GM18858 (cell line): ENCODE measurements at regions not wholly inside any gene's neighbourhood (a gene's known extent, or its start where the extent isn't known, plus 50 kb on each side); places are given as distances from the start of the nearest gene placed in this dataset.
A peak's percentile ranks its signal among the peaks of the same experiment; 100 is the strongest.
"Not testable (repeated sequence)": the region's sequence is repeated elsewhere in the genome, so short reads cannot be mapped to it uniquely, and the experiment has no call there.

Experiments used
- ATAC-seq: cut with Tn5 transposase; IDR thresholded peaks from one replicate; pipeline ENCODE4 v1.9.1; 2021; ENCODE audit not compliant: unreplicated experiment

DNA sequence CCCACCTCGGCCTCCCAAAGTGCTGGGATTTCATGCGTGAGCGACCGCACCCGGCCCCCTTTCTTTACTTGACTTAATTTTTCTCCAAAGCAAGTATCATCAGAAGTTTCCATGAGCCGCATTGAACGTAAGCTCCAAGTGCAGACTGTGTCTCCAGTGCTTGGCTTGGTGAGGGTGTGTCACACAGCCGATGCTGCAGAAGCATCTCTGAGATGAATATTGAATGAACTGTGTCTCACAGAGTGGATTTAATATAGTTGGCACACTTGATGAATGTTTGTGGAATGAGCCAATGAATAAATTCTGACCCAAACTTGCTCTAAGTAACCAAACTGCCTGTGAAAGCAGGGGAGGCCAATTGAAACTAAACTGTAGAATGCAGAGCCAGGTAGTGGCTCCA is 159.4 kb upstream of the KBTBD8 start:
- no peak for ATAC-seq

DNA sequence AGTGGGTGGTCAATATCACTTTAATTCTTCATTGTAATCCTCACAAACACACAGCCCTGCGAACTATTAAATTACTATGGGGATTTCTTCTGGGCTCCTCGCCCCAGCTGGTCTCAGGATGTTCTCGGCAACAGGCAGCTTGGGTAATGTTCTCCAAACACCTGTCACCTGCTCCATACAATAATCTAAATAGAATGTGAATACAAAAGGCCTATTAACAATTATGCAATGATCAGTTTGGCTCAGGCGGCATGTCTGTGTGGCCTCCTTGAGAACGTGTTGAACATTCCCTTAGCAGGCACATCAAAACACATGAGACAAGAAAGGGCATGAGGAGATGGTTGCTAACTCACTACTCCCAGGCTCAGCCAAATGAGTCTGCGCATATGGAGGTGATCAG is 158.6 kb upstream of the KBTBD8 start:
- no peak for ATAC-seq

DNA sequence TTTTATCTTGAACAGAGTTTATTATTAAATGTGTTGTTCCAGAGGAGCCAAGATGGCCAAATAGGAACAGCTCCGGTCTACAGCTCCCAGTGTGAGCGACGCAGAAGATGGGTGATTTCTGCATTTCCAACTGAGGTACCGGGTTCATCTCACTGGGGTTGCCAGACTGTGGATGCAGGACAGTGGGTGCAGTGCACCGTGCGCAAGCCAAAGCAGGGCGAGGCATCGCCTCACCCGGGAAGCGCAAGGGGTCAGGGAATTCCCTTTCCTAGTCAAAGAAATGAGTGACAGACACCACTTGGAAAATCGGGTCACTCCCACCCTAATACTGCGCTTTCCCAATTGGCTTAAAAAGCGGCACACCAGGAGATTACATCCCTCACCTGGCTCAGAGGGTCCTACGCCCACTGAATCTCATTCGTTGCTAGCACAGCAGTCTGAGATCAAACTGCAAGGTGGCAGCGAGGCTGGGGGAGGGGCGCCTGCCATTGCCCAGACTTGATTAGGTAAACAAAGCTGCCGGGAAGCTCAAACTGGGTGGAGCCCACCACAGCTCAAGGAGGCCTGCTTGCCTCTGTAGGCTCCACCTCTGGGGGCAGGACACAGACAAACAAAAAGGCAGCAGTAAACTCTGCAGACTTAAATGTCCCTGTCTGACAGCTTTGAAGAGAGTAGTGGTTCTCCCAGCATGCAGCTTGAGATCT is 155.2 kb upstream of the KBTBD8 start:
- ATAC-seq = not testable (repeated sequence)

DNA sequence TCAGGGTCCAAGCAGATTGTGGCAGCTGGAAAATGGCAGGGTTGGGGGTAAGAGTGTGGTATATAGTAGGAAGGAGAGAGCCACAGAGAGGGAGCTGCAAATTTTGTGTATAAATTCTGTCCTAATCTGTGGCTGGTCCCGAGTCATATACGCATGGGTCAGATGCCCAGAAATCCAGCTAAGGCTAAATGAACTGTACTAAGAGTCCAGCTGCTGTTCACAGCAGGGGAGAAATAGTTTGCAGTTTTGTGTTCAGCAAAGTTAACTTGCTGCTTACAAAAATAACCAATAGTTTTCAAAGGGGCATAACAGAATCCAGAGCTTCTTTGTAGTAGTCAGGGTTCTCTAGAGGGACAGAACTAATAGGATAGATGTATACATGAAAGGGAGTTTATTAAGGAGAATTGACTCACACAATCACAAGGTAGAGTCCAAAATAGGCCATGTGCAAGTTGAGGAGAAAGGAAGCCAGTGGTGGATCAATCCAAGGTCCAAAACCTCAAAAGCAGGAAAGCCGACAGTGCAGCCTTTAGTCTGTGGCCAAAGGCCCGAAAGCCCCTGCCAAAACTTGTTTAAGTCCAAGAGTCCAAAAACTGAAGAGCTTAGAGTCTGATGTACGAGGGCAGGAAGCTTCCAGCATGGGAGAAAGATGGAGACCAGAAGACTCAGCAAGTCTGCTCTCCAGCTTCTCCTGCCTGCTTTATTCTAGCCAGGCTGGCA is 146.1 kb upstream of the KBTBD8 start:
- ATAC-seq = no peak

- ATAC-seq = no peak
These were observed 143.4 kb upstream of the KBTBD8 start for GRCh38 chr3:66854601-66855151.

DNA sequence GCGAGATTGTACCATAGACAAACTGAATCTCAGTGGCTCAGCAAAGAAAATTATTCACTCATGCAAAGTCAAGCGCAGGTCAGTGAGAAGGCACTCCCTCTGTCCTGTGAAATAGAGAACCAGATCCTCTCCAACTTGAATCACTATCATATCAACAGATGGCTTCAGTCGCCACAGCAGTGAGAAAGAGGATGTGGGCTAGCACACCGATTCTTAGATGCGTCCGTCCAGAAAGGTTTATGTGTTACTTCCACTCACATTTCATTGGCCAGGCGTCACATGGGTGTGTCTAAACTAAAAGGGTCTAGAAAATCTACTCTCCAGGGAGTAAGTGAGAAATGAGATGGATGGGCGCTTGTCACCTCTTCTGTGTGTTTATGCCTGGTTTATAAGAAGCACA is 141.6 kb upstream of the KBTBD8 start:
- ATAC-seq = peak; percentile 88

GRCh38 chr3:66858656-66859381 is 139.3 kb upstream of the KBTBD8 start:
- no peak for ATAC-seq

- no peak for ATAC-seq
These were observed 137.3 kb upstream of the KBTBD8 start for GRCh38 chr3:66860771-66861170.

DNA sequence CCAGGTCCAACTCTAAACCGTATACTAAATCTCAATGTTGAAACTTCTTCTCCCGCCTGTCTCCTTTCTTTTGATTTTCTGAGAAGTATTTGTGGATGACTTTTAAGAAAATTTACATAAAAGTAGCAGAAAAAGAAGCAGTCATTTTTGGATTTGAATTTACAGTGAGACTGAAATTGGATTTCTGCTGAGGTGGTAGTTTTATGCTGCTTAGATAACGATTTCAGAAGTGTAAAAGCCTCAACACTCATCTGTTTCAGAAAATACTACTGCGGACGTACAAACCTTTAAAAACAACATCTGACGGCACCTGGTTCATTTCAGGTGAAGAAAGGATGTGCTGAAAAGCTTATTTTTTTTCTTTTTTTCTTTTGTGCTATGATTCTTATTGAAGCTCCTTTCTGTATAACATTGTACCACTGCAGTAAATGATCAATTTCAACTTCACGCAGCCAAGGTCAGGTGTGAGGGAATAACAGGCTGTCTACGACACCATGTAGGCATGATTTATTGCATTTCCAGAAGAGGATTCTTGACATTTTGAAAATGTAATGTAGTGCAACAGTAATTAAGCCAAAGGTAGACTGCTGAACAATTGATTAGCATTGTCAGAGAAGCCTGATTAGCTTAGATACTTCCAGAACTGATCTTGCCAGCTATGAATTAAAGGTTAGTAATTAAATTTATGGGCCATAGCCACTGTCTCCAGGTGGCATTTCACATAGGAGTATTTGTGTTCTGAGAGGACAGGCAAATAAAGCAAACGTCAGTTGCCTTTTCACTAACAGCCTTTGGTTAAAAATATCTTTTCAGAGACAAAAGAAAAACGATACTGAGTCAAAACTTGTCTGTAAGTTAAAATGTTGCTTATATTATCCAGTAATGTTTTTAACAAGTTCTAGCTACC is 134.6 kb upstream of the KBTBD8 start:
- ATAC-seq = no peak

- no peak for ATAC-seq
These were observed 113.4 kb upstream of the KBTBD8 start for GRCh38 chr3:66884659-66885058.

GRCh38 chr3:66885326-66886000 is 112.6 kb upstream of the KBTBD8 start:
- no peak for ATAC-seq

DNA sequence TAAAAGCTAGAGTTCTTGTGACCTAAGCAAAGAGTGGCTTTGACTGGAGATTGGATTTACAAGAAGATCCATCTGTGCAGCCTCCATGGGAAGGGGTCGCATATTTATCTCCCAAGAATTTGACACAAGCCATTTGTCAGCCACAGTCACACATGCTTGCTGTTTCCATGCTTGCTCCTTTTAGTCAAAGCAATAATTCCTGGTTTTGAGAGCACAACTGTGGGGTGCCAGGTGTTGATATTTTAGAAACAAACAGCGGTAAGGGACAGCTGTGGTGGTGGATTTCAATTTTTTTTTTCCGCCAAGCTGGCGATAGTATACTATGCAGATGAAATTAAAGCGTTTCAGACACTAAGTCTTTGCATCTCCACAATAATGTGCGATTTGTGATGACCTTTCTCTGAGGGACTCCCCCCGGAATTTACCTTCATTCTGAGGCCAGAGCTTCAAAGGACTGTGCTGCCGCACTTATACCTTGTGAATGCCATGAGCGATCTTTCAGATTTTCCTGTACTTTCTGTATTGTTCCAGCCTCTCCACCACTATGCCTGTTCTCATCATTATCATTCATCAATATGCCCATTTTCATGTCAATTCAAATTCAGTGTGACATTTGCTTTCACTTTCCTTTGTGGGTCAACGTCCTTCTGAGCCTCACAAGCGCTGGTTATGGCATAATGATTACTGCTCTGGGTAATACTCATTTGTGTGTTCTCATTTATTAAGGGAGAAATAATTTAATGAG is 108.2 kb upstream of the KBTBD8 start:
- ATAC-seq = no peak

DNA sequence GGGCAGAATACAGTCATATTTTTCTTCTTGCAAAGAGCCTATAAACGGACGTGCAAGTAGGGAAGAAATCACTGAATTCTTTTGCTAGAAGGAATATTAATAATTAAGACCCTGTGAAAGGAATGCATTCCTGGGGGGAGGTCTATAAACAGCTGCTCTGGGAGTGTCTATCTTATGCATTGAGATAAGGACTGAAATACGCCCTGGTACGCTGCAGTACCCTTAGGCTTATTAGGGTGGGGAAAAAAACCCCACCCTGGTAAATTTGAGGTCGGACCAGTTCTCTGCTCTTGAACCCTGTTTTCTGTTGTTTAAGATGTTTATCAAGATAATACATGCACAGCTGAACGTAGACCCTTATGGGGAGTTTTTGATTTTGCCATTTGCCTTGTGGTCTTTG is 100.0 kb upstream of the KBTBD8 start:
- ATAC-seq = no peak

GRCh38 chr3:66904336-66904735 is 93.8 kb upstream of the KBTBD8 start:
- no peak for ATAC-seq

GRCh38 chr3:66904831-66905493 is 93.1 kb upstream of the KBTBD8 start:
- ATAC-seq = no peak

GRCh38 chr3:66907136-66907535 is 91.0 kb upstream of the KBTBD8 start:
- ATAC-seq = no peak

DNA sequence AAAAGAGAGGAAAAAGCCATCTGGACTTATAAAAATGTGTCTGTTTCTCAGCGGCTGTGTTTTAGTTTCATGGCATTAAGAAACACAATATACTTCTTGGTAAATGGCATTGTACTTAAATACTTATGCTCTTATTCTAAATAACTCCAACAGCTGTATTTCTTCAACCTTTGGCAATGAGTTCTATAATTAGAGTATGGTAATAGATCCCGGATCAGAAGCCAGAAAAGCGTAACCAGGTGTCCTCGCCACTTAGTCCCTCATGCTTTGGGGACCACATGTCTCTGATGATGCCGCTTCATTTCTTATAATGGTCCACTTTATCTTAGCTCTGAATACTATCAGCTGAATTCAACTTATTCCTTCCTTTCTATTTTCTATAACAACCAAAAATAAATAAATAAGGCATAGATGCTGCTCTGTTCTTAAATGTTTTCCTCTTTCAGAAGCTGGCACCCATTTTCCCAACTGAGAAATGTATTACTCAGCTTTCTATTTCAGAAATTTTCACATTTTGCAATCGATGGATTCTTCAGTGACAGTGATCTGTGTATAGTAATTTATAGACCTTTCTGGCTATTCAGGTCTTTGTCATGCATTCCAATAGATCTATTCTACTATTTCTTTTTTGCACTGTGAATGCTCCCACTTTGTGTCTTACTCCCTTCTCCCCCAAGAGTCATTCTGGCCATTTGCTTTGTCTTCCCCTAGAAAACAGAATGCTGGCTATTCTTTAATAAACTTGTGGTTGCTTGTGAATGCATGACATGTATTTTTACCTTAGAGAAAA is 87.6 kb upstream of the KBTBD8 start:
- ATAC-seq = no peak

- no peak for ATAC-seq
These were observed 85.8 kb upstream of the KBTBD8 start for GRCh38 chr3:66912306-66912705.
